22Rv1 (cell line): ENCODE measurements at regions not wholly inside any gene's neighbourhood (a gene's known extent, or its start where the extent isn't known, plus 50 kb on each side); places are given as distances from the start of the nearest gene placed in this dataset.

Source experiments
- H3K27ac ChIP-seq: fragments of 450-650 bp; 2 replicates; pipeline ENCODE4 v1.5.1; 2017
- CTCF ChIP-seq: fragments of 450-650 bp; IDR thresholded peaks from 2 replicates; pipeline ENCODE4 v1.5.1; 2017; ENCODE audit warnings: mild to moderate bottlenecking
- ZFX ChIP-seq: fragments of 450-650 bp; IDR thresholded peaks from 2 replicates; pipeline ENCODE4 v1.6.1; 2017; ENCODE audit warnings: antibody characterized with exemption, borderline replicate concordance

DNA sequence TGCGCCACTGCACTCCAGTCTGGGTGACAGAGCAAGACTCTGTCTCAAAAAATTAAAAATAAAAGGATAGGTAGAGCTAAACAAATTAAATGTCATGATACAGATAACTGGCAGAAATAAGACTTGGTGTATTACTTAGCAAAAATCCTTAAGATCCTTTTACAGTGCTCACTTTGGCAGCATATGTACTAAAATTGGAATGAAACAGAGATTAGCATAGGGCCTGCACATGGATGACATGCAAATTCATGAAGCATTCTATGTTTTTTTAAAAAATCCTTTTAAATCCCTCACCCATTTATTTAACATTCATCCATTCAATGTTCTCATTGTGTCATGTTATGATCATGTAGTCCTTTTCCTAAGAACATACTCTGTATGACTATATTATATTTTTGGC is 528.8 kb downstream of the CD83 start:
- H3K27ac ChIP-seq = no peak overlapping the region

DNA sequence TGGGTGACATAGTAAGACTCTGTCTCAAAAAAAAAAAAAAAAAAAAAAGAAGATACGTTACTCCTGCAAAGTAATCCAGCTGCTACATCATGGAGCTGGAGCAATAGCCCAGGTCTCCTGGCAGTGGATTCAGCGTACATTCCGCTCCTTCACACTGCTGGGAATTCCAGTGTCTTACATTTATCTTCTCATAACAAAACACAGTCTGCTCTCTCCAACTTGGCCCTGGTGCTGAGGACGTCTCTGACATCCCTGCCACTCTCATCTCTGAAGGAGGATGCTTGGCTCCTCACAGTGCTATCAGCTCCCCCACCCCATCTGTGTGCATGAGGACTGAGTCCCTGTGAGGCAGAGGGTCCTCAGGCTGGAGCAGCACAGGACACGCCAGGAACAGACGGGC is 529.8 kb downstream of the CD83 start:
- no peak for TF ChIP-seq CTCF
- TF ChIP-seq ZFX = no peak

More for the DNA sequence above, 528.8 kb downstream of the CD83 start:
- TF ChIP-seq CTCF (no peak), ZFX (no peak)

DNA sequence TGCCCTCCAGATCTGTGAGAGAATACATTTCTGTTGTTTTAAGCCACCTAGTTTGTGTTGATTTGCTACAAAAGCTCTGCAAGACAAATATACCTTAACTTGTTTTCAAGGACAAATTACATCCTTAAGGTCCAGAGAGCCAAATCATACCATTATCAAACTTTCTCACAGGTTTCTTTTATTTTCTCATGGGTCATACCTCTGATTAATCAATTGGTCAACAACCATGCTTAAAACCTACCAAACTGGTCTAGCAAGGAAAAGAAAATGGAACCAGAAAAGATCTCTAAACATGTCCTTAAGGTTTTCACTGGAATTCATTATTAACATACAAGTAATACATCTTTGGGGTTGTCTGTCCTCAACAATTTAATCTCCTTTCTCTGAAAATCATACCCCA is 535.0 kb downstream of the CD83 start:
- TF ChIP-seq ZFX (no peak), CTCF (no peak)
- H3K27ac ChIP-seq = no peak overlapping the region

More for the DNA sequence above, 529.8 kb downstream of the CD83 start:
- H3K27ac ChIP-seq = no peak overlapping the region

DNA sequence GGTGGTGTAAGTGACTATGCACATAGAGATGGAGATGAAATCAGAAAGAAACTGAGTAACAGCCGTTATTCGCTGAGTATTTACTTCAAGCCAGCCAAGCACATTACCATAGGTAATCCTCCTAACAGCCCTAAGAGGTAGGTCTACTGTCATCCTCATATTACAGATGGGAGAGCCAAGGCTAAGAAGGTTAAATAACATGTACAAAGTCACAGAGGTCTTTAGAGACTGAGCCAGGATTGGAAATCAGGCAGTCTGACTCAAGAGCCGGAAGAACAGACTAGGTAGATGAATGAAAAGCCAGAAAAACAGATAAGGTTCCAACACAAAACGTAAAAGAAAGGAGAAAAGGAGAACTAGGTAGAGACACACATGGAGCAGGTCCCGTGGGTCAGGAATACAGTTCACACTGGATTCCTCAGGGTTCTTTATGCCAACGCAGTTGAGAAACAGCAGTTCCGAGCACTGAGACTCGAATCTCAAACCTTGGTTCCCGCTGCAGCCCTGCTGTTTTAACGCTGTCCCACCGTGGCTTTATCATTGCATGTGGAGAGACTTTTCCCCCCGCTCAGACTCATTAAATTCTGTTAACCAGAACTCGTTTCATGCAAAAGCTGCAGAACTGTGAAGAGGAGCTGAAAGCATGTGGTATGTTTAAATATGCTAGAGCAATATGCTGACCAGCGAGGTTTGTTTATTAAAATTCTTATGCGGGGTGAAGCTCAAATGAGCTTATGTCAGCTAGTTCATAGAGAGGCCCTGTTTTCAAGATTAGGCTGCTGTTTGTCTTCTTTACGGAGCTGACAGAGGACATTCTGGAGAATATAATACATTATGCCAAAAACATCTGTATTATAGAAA is 537.9 kb downstream of the CD83 start:
- no peak overlapping the region for H3K27ac ChIP-seq
- TF ChIP-seq ZFX (no peak), CTCF (no peak)

GRCh38 chr6:14656078-14656521 is 538.5 kb downstream of the CD83 start:
- H3K27ac ChIP-seq = no peak overlapping the region
- TF ChIP-seq CTCF (no peak), ZFX (no peak)

DNA sequence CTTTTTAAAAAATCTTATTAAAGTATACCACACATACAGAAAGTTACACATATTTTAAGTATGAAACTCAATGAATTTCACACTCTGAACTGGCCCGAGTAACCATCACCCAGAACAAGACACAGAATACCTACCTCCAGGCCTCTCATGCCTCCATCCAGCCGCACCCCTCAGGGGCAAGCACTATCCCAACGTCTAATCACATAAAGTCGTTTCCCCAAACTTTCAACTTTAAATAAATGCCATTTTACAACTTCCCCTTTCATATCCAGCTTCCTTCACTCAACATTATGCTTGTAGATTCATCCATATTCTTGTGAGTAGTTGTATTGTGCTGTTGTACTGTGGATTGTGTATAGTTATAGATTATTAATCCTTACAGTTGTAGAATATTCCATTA is 539.1 kb downstream of the CD83 start:
- no peak for TF ChIP-seq CTCF
- no peak for TF ChIP-seq ZFX
- H3K27ac ChIP-seq = no peak overlapping the region

DNA sequence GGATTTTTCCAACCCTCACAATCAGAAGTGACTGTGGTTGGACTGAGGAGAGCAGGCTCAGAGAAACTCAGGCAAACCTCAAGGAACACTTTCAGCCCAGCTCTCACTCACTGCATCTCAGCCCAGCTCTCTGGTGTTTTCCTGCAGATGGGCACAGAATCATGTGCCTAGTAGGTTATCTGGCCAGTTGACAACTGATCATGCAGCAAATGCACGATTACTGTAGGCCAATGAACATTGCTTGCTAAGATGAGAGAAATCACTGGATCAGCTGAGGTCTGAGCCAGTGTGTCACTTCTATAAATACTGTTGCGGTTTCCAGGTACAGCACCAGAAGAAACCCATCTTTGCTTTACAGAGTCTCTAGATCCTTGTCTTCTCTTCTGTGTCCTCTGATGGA is 540.5 kb downstream of the CD83 start:
- no peak overlapping the region for H3K27ac ChIP-seq
- no peak for TF ChIP-seq ZFX
- no peak for TF ChIP-seq CTCF
